ENCODE measurements at regions not wholly inside any gene's neighbourhood (a gene's known extent, or its start where the extent isn't known, plus 50 kb on each side); places are given as distances from the start of the nearest gene placed in this dataset.

GRCh38 chr7:115779561-115779960 is 251.0 kb downstream of the TFEC start:
- no peaks in the 10 kb centered on the region for H3K79me2 ChIP-seq (ENCODE audit: low read depth)
- H3K9ac ChIP-seq: no peak overlapping the region
- no peak overlapping the region for H3K4me3 ChIP-seq
- peaks cover 2% of the 10 kb centered on the region for H3K27me3 Mint-ChIP-seq (ENCODE audit: insufficient read depth, low read depth)
- H3K4me2 ChIP-seq: no peak overlapping the region
- no peak overlapping the region for H2AFZ ChIP-seq (replicated peaks)
- H3F3A ChIP-seq (ENCODE audit: low read depth): no peaks in the 10 kb centered on the region
- H3K9me3 ChIP-seq (ENCODE audit: low read depth): no peaks in the 10 kb centered on the region
- peaks cover 15% of the 10 kb centered on the region for H3K4me1 Mint-ChIP-seq
- H3K36me3 Mint-ChIP-seq: no peaks in the 10 kb centered on the region
- H3K4me3 Mint-ChIP-seq: no peak overlapping the region
- H3K27ac Mint-ChIP-seq: no peak overlapping the region
- no peaks in the 10 kb centered on the region for H4K20me1 ChIP-seq (ENCODE audit: low read depth)
- H3K27me3 ChIP-seq: no peaks in the 10 kb centered on the region
- H3K9me3 Mint-ChIP-seq: no peaks in the 10 kb centered on the region
- H3K36me3 ChIP-seq: no peaks in the 10 kb centered on the region
- H3K27ac ChIP-seq: no peak overlapping the region
- H3K4me1 ChIP-seq: no peaks in the 10 kb centered on the region
- DNase-seq (ENCODE audit: low spot score): no peak
- TF ChIP-seq CTCF (IDR thresholded peaks at IDR 0.05) (no peak), EZH2phosphoT487 (IDR thresholded peaks at IDR 0.05) (no peak)

- Mint-ChIP-seq H3K36me3 (no peaks in the 10 kb centered on the region), H3K9me3 (no peaks in the 10 kb centered on the region)
Observed at GRCh38 chr7:115775981-115776380, 254.6 kb downstream of the TFEC start.

GRCh38 chr7:115763347-115763746 is 267.2 kb downstream of the TFEC start:
- H2AFZ ChIP-seq (replicated peaks): no peak overlapping the region
- DNase-seq (ENCODE audit: low spot score): peak; percentile 32
- H3K27me3 Mint-ChIP-seq (ENCODE audit: insufficient read depth, low read depth): no peaks in the 10 kb centered on the region

More at GRCh38 chr7:115775981-115776380, 254.6 kb downstream of the TFEC start:
- H3K27ac ChIP-seq: no peak overlapping the region
- H4K20me1 ChIP-seq (ENCODE audit: low read depth): no peaks in the 10 kb centered on the region
- Mint-ChIP-seq H3K27ac (no peak overlapping the region), H3K4me3 (no peak overlapping the region), H3K27me3 (ENCODE audit: insufficient read depth, low read depth) (peaks cover 3% of the 10 kb centered on the region), H3K4me1 (peaks cover 6% of the 10 kb centered on the region)
- no peak for DNase-seq (ENCODE audit: low spot score)
- no peaks in the 10 kb centered on the region for H3K9me3 ChIP-seq (ENCODE audit: low read depth)
- no peaks in the 10 kb centered on the region for H3K27me3 ChIP-seq
- H2AFZ ChIP-seq (replicated peaks): no peak overlapping the region
- H3K79me2 ChIP-seq (ENCODE audit: low read depth): no peaks in the 10 kb centered on the region
- H3K4me3 ChIP-seq: no peak overlapping the region
- no peaks in the 10 kb centered on the region for H3K4me1 ChIP-seq
- no peaks in the 10 kb centered on the region for H3F3A ChIP-seq (ENCODE audit: low read depth)
- no peak overlapping the region for H3K4me2 ChIP-seq
- no peak for TF ChIP-seq CTCF (IDR thresholded peaks at IDR 0.05)
- TF ChIP-seq EZH2phosphoT487 (IDR thresholded peaks at IDR 0.05): no peak
- TF ChIP-seq EZH2 (IDR thresholded peaks at IDR 0.05): no peak
- H3K36me3 ChIP-seq: no peaks in the 10 kb centered on the region
- H3K9ac ChIP-seq: no peak overlapping the region

More at GRCh38 chr7:115763347-115763746, 267.2 kb downstream of the TFEC start:
- H3K79me2 ChIP-seq (ENCODE audit: low read depth): no peaks in the 10 kb centered on the region
- no peak overlapping the region for H3K9ac ChIP-seq
- H3K27me3 ChIP-seq: no peaks in the 10 kb centered on the region
- Mint-ChIP-seq H3K36me3 (no peaks in the 10 kb centered on the region), H3K4me1 (no peaks in the 10 kb centered on the region), H3K9me3 (no peaks in the 10 kb centered on the region), H3K4me3 (no peak overlapping the region), H3K27ac (no peak overlapping the region)
- no peak overlapping the region for H3K4me3 ChIP-seq
- TF ChIP-seq CTCF (IDR thresholded peaks at IDR 0.05) (no peak), EZH2phosphoT487 (IDR thresholded peaks at IDR 0.05) (no peak), EZH2 (IDR thresholded peaks at IDR 0.05) (no peak)
- no peaks in the 10 kb centered on the region for H3F3A ChIP-seq (ENCODE audit: low read depth)
- no peak overlapping the region for H3K27ac ChIP-seq
- H3K36me3 ChIP-seq: no peaks in the 10 kb centered on the region
- no peaks in the 10 kb centered on the region for H3K4me1 ChIP-seq
- no peaks in the 10 kb centered on the region for H3K9me3 ChIP-seq (ENCODE audit: low read depth)
- no peaks in the 10 kb centered on the region for H4K20me1 ChIP-seq (ENCODE audit: low read depth)
- H3K4me2 ChIP-seq: no peak overlapping the region
